Fibroblast of lung (primary cell): ENCODE measurements at regions not wholly inside any gene's neighbourhood (a gene's known extent, or its start where the extent isn't known, plus 50 kb on each side); places are given as distances from the start of the nearest gene placed in this dataset.

Experiments used
- DNase-seq, 2 donors: peaks; one replicate each; pipeline versions ENCODE4 v3.0.0 to v3.0.0-alpha.2; 2010; ENCODE audit warnings: low read depth in 2 of 2
- H2AFZ ChIP-seq: 2 replicates; pipeline ENCODE4 v1.5.1; 2012; ENCODE audit warnings: low read length, control low read depth, inconsistent platforms
- H3K27ac ChIP-seq: 2 replicates; pipeline ENCODE4 v1.5.1; 2011; ENCODE audit warnings: low read length, control low read depth; ENCODE audit not compliant: insufficient read depth
- H3K27me3 ChIP-seq: 2 replicates; pipeline ENCODE4 v1.5.1; 2011; ENCODE audit warnings: mild to moderate bottlenecking, low read length; ENCODE audit not compliant: control insufficient read depth, insufficient read depth
- H3K36me3 ChIP-seq: 2 replicates; pipeline ENCODE4 v1.5.1; 2011; ENCODE audit warnings: low read length; ENCODE audit not compliant: control insufficient read depth, insufficient read depth
- H3K4me1 ChIP-seq: 2 replicates; pipeline ENCODE4 v1.5.1; 2011; ENCODE audit warnings: low read length; ENCODE audit not compliant: control insufficient read depth, insufficient read depth; ENCODE audit errors: extremely low read depth
- H3K4me2 ChIP-seq: 2 replicates; pipeline ENCODE4 v1.5.1; 2011; ENCODE audit warnings: low read length, control low read depth; ENCODE audit not compliant: insufficient read depth; ENCODE audit errors: extremely low read depth
- H3K4me3 ChIP-seq, 4 experiments: fragments of 200-600 bp in 1 of 4; sonication (generic) in 1 of 4; replicated peaks in 1 of 4; 2 replicates each; pipeline ENCODE4 v1.5.1; 2011 to 2016; ENCODE audit warnings: low read length in 4 of 4, low read depth in 3 of 4, mild to moderate bottlenecking in 3 of 4, control low read depth in 2 of 4, inconsistent platforms in 1 of 4, mixed read lengths in 1 of 4; ENCODE audit not compliant: insufficient read depth in 1 of 4; ENCODE audit errors: control extremely low read depth in 1 of 4
- H3K79me2 ChIP-seq: 2 replicates; pipeline ENCODE4 v1.5.1; 2012; ENCODE audit warnings: mild to moderate bottlenecking, low read length, inconsistent platforms; ENCODE audit not compliant: control insufficient read depth, insufficient read depth
- H3K9ac ChIP-seq: 2 replicates; pipeline ENCODE4 v1.5.1; 2011; ENCODE audit warnings: mild to moderate bottlenecking, low read length, control low read depth; ENCODE audit not compliant: insufficient read depth
- H3K9me3 ChIP-seq: 2 replicates; pipeline ENCODE4 v1.5.1; 2012; ENCODE audit warnings: low read depth, low read length; ENCODE audit not compliant: control insufficient read depth, insufficient read depth
- H4K20me1 ChIP-seq: 2 replicates; pipeline ENCODE4 v1.5.1; 2011; ENCODE audit warnings: low read length; ENCODE audit not compliant: control insufficient read depth, insufficient read depth; ENCODE audit errors: extremely low read depth
- CTCF ChIP-seq, 2 donors: IDR thresholded peaks in 1 of 2; conservative IDR thresholded peaks in 1 of 2; 1 replicate in 1 of 2; 2 replicates in 1 of 2; pipeline ENCODE4 v1.5.1; 2011 to 2012; ENCODE audit warnings: low read length in 2 of 2, control low read depth in 1 of 2, inconsistent platforms in 1 of 2, low read depth in 1 of 2, mild to moderate bottlenecking in 1 of 2
- EZH2 ChIP-seq: IDR thresholded peaks from 2 replicates; pipeline ENCODE4 v1.5.1; 2012; ENCODE audit warnings: low read length, control low read depth, mild to moderate bottlenecking; ENCODE audit errors: missing control alignments

- Histone ChIP-seq H4K20me1 (no peaks in the 10 kb centered on the region), H3K27ac (no peak overlapping the region), H3K9me3 (no peaks in the 10 kb centered on the region), H3K9ac (no peak overlapping the region), H3K36me3 (no peaks in the 10 kb centered on the region), H3K4me1 (no peaks in the 10 kb centered on the region), H3K4me2 (no peak overlapping the region), H2AFZ (no peak overlapping the region), H3K27me3 (no peaks in the 10 kb centered on the region), H3K79me2 (no peaks in the 10 kb centered on the region), H3K4me3 (no peak overlapping the region)
- TF ChIP-seq EZH2: no peak
- no peak for TF ChIP-seq CTCF (conservative IDR thresholded peaks at IDR 0.05 in 1 of 2, IDR thresholded peaks at IDR 0.05 in 1 of 2; ENCODE audit: low read depth in 1 of 2, low read length in 2 of 2)
- no peak for DNase-seq
These were observed 278.9 kb upstream of the XYLT1 start for GRCh38 chr16:17749706-17750105.

- Histone ChIP-seq H3K9me3 (no peaks in the 10 kb centered on the region), H3K4me1 (no peaks in the 10 kb centered on the region), H3K4me2 (no peak overlapping the region), H3K79me2 (no peaks in the 10 kb centered on the region), H3K9ac (no peak overlapping the region), H3K36me3 (no peaks in the 10 kb centered on the region), H3K27me3 (no peaks in the 10 kb centered on the region), H2AFZ (no peak overlapping the region), H3K4me3 (no peak overlapping the region), H4K20me1 (no peaks in the 10 kb centered on the region), H3K27ac (no peak overlapping the region)
- no peak for TF ChIP-seq CTCF (conservative IDR thresholded peaks at IDR 0.05 in 1 of 2, IDR thresholded peaks at IDR 0.05 in 1 of 2; ENCODE audit: low read depth in 1 of 2, low read length in 2 of 2)
- TF ChIP-seq EZH2: no peak
- no peak for DNase-seq
These were observed 277.4 kb upstream of the XYLT1 start for GRCh38 chr16:17748044-17748719.

DNA sequence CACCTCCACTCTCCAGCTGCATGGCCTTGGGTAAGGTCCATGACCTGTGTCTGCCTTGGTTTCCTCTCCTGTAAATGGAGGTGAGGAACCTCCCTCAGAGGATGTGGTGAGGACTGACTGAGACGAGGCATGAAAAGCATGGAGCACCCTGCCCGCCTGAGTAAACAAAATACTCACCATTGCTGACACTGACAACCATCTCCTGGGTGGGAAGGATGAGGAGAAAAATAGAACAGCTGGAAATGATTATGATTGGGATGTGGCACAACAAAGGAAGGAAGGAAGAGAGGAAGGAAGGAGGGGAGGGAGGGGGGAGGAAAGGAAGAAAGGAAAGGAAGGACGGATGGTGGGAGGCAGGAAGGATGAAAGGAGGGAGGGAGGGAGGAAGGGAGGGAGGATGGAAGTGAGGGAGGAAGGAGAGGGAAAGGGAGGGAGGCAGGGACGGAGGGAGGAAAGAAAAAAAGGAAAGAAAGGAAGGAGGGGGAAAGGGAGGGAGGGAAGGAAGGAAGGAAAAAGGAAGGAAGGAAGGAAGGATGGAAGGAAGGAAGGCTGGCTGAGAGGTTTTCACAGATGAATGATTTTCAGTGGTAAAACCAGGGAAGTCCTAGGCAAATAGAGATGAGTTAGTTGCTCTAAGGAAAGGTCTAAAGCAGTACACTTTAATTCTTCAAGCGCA, 276.5 kb upstream of the XYLT1 start:
- DNase-seq: no peak
- H4K20me1 ChIP-seq: no peaks in the 10 kb centered on the region

More for the DNA sequence above, 276.5 kb upstream of the XYLT1 start:
- Histone ChIP-seq H3K27ac (no peak overlapping the region), H2AFZ (no peak overlapping the region), H3K27me3 (no peaks in the 10 kb centered on the region), H3K36me3 (no peaks in the 10 kb centered on the region), H3K79me2 (no peaks in the 10 kb centered on the region), H3K9me3 (no peaks in the 10 kb centered on the region), H3K4me1 (no peaks in the 10 kb centered on the region), H3K4me3 (no peak overlapping the region), H3K9ac (no peak overlapping the region), H3K4me2 (no peak overlapping the region)
- TF ChIP-seq EZH2 (no peak), CTCF (conservative IDR thresholded peaks at IDR 0.05 in 1 of 2, IDR thresholded peaks at IDR 0.05 in 1 of 2; ENCODE audit: low read depth in 1 of 2, low read length in 2 of 2) (no peak)
